Stimulated activated CD4-positive, alpha-beta T cell treated with anti-CD3 and anti-CD28 coated beads, Interleukin-2, amount 100 ng/mL, for 48 hours (primary cell): ENCODE measurements at regions not wholly inside any gene's neighbourhood (a gene's known extent, or its start where the extent isn't known, plus 50 kb on each side); places are given as distances from the start of the nearest gene placed in this dataset.
A peak's percentile ranks its signal among the peaks of the same experiment; 100 is the strongest.

ENCODE experiments used
- DNase-seq, 2 donors: peaks; one replicate each; pipeline ENCODE4 v3.0.0-alpha.2; 2020

DNA sequence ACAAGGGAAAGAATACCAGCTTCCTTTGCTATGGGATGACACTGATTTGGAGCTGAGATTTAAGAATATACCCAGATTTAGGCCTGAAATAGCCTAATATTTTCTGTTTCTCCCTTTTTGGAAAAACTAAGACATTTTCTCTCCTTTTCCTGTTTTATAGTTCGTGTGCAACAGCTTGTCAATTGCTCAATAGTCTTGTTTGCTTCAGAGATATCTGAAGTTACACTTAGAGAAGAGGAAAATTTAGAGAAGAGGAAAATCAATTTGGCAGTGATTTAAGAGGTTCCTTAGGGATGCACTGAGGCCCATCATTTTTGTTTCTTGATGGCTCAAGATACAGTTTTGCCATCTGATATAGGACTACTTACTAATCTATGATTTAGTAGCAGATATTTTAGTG lies 398.6 kb downstream of the RFPL4B start:
- no peak for DNase-seq

DNA sequence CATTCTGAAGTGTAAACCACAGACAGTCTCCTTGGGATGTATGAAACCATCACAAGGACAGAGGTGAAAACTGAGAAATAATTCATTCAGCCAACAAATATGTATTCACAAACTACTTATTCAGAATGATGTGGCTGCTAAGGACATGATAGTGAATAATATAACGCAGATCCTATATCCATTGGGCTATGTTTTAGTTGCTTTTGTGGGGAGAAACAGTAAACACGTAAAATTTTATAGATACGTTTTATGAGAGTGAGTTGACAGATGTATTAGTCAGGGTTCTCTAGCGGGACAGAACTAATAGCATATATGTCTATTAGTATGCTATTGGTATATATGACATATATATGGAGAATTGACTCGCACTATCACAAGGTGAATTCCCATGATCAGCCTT lies 402.5 kb downstream of the RFPL4B start:
- no peak for DNase-seq

GRCh38 chr6:112752305-112752704 lies 405.2 kb downstream of the RFPL4B start:
- no peak for DNase-seq

- DNase-seq, result no peak
These were observed 405.7 kb downstream of the RFPL4B start for GRCh38 chr6:112752791-112753190.

DNA sequence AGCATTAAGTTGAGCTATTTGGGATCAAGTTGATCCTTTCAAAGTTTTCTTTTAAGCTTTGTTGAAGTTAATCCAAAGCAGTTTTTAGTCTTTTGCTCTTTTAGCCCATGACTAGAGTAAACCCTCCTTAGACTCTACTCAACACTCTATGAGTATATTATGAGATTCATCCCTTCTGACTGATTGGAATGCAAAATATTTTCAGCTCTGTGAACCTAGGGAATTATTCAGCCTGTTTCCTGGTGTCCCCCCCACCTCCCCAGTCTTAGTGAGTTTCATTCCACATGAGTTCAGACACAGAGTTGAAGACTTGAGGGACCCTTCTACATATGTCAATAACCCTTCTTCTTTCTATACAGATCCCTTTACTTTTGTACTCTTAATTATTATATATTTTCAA lies 413.7 kb downstream of the RFPL4B start:
- no peak for DNase-seq

DNA sequence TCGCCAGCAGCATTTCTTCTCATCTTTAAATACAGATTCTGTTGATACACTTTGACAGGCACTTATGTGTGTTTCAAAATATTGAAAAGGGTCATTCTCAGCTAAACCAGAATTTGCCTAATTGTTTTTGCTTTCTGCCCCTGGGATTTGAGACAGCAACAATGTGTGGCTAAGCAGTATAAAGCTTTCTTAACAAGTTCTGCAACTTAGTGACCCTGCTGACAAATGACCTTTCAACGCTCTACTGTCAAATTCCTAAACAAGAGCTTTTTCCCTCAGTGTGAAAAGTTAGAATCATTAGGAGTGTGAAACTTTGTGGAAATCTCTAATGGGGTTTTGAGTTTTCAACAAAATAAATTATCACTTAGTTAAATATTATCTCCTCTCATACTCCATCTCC lies 414.6 kb downstream of the RFPL4B start:
- no peak for DNase-seq

GRCh38 chr6:112764377-112764776 lies 417.2 kb downstream of the RFPL4B start:
- no peak for DNase-seq

- no peak for DNase-seq
These were observed 423.2 kb downstream of the RFPL4B start for GRCh38 chr6:112770308-112770707.

GRCh38 chr6:112773187-112773586 lies 426.1 kb downstream of the RFPL4B start:
- DNase-seq, result no peak

DNA sequence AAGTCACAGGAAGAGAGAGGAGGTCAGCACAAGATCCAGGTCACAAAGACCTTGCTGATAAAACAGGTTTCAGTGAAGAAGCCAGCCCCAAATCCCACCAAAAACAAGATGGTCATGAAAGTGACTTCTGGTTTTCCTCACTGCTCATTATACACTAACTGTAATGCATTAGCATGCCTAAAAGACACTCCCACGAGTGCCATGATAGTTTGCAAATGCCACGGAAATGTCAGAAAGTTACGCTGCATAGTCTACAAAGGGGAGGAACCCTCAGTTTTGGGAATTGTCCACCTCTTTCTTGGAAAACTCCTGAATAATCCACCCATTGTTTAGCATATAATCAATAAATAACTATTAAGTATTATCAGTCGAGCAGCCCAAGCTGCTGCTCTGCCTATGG lies 427.2 kb downstream of the RFPL4B start:
- no peak for DNase-seq

- peak; percentile 5 to 12 for DNase-seq
These were observed 433.5 kb downstream of the RFPL4B start for GRCh38 chr6:112780498-112781096.

GRCh38 chr6:112781241-112781640 lies 434.1 kb downstream of the RFPL4B start:
- DNase-seq, result no peak

DNA sequence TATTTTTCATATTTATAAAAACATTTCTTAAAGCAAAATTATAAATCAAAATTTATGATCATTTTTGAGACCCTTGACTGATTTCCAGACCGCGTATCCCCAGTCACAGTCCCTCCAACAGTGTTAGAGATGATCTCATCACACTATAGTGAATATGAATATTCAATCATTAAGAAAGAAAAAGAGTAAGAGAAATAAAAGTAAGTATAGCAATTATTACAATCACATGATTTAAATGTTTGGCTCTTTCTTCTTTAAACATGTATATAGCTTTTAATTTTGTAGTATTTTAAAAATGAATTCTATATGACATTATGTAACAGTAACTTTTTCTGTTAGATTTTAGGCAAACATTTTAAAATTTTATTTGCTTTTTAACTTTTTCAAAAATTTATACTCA lies 438.3 kb downstream of the RFPL4B start:
- no peak for DNase-seq

GRCh38 chr6:112786801-112787200 lies 439.7 kb downstream of the RFPL4B start:
- no peak for DNase-seq

DNA sequence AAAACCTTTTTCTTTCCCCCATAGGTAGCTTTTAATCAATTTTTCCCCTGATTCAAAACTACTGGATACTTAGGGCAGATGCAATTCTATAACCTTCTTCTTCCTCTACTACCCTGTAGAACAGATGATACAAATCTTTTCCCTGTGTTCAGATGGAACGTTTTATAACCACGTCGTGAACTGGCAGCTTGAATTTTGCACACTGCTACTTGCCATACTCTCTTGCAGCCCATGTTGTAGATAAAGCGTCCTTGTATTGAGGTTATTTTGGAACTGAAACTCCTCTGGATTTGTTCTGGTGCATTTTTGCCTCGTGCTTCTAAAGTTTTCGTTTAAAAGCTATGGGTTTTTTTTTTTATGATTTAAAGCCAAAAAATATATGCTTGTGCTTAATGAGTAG lies 440.2 kb downstream of the RFPL4B start:
- no peak for DNase-seq

DNA sequence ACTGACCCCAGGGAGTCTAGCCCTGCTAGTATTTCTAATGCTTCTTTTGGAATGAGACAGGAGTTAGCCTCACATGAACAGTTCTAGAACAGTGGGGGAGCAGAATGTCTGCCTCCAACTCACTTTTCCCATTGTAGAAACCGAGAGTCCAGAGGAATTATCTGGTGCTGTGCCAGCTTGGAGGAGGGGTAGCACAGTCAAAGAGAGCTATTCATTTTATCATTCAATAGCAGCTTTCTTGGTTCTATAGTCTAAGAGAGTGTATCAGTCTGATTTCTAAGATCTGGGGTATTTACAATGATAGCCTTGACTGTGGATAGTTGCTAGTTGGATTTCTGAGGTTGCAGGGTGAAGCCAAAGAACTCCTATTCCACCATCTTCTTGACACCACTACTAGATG lies 448.2 kb downstream of the RFPL4B start:
- no peak for DNase-seq

GRCh38 chr6:112796712-112797111 lies 449.6 kb downstream of the RFPL4B start:
- DNase-seq, result no peak

DNA sequence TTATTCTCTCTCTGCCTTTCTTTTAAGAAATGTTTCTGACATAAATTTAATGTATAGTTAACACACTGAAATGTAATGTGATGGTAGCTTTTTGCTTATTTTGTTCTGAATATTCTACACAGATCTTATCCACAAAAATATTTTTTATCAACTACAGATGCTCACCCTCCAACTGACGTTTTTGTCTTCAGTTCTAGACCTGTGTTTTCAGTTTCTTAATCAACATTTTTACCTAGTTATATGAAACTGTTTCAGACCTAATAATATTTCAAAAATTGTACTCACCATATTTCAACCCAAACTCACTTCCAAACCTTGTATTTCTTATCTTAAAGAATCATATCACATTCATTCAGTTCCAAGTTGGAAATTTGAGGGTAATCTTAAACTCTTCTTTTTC lies 452.8 kb downstream of the RFPL4B start:
- DNase-seq, result no peak

GRCh38 chr6:112800439-112800838 lies 453.3 kb downstream of the RFPL4B start:
- no peak for DNase-seq

GRCh38 chr6:112800916-112801315 lies 453.8 kb downstream of the RFPL4B start:
- no peak for DNase-seq

GRCh38 chr6:112801468-112802080 lies 454.4 kb downstream of the RFPL4B start:
- DNase-seq, result no peak

DNA sequence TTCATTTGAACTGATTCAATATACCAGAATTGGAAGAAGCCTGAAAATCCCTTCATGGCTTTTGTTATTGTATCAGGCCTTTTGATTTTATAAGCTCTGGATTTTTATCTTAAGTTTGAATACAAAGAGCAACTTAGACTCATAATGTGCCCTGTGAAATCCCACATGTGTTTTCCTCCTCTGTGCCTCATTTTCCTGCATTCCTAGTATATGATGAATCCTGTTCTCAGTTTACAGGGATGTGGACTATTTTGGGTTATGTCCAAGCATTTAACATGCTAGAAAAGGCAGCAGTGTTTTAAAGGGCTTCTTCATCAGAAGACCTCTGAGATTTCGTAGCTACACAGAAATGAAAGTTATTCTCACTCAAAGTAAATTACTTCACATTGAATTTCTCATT lies 455.0 kb downstream of the RFPL4B start:
- no peak for DNase-seq

DNA sequence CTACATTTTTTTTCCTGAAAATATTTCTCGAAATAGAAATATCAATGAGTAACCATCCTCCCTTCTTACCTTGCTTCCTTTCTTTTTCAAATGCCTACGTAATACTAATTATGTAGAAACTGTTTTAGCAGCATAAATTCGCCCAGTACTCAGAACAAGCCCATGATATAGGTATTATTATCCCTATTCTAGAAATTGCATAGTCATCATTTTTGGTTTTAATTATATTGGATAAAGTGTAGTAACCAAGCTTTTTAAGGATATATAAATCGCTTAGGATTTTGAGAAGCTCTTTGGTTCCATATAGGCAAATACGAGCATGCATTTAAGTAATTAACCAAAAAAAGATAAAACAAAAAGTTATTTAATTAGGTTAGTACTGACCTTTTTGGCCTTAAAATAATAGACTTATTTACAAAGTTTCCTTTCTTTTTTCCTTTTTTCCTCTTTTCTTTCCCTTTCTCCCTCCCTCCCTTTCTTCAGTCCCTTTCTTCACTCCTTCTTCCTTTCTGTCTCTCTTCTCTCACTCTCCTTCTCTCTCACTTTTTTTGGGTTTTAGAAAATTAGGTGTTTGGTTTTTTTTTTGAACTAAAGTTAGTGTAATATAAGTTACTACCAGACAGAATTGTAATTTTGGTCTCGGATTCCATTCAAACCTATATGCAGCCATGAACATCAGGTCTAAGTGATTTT lies 457.7 kb downstream of the RFPL4B start:
- DNase-seq, result no peak

- no peak for DNase-seq
These were observed 459.2 kb downstream of the RFPL4B start for GRCh38 chr6:112806163-112806865.
